WTC11 (cell line): ENCODE measurements at regions not wholly inside any gene's neighbourhood (a gene's known extent, or its start where the extent isn't known, plus 50 kb on each side); places are given as distances from the start of the nearest gene placed in this dataset.

Experiments used
- ATAC-seq: fragments of 200-7000 bp; cut with Tn5 transposase; 2 replicates; pipeline ENCODE4 v1.10.0; 2021; ENCODE audit warnings: mild to moderate bottlenecking, moderate library complexity
- CTCF ChIA-PET: fragments of 300-600 bp; sonication (Branson Sonifier 250); formaldehyde crosslinking; loops from one replicate; lab custom pipeline; 2021; ENCODE audit warnings: antibody characterized with exemption; lab: Charles Lee
- POLR2A ChIA-PET: fragments of 350-600 bp; sonication (Branson Sonifier 250); formaldehyde crosslinking; loops from one replicate; lab custom pipeline; 2021; ENCODE audit warnings: antibody characterized with exemption; lab: Charles Lee
- DNase-seq: peaks from one replicate; pipeline ENCODE4 v3.0.0; 2021; ENCODE audit warnings: low spot score
- H3K27ac Mint-ChIP-seq: 2 replicates; pipeline ENCODE4 v1.8.0; 2021; ENCODE audit warnings: mixed read lengths
- H3K27me3 Mint-ChIP-seq: 2 replicates; pipeline ENCODE4 v1.8.0; 2021; ENCODE audit warnings: low read depth, mild to moderate bottlenecking, moderate library complexity, mixed read lengths
- H3K36me3 Mint-ChIP-seq: 2 replicates; pipeline ENCODE4 v1.8.0; 2021; ENCODE audit warnings: mixed read lengths
- H3K4me1 Mint-ChIP-seq: 2 replicates; pipeline ENCODE4 v1.8.0; 2022; ENCODE audit warnings: mixed read lengths
- H3K4me3 Mint-ChIP-seq: 2 replicates; pipeline ENCODE4 v1.8.0; 2021; ENCODE audit warnings: mild to moderate bottlenecking, moderate library complexity, mixed read lengths
- H3K9me3 Mint-ChIP-seq: 2 replicates; pipeline ENCODE4 v1.8.0; 2021; ENCODE audit warnings: mixed read lengths
- ATF1 ChIP-seq: sonication (generic); formaldehyde crosslinking; IDR thresholded peaks from 2 replicates; pipeline ENCODE4 v1.8.1; 2023; ENCODE audit warnings: mild to moderate bottlenecking, moderate library complexity, missing genetic modification reagents
- CREB1 ChIP-seq: sonication (generic); formaldehyde crosslinking; IDR thresholded peaks from 2 replicates; pipeline ENCODE4 v1.8.0; 2023; ENCODE audit warnings: mild to moderate bottlenecking, missing genetic modification reagents
- FOXJ3 ChIP-seq: sonication (generic); formaldehyde crosslinking; IDR thresholded peaks from 2 replicates; pipeline ENCODE4 v1.9.0; 2021; ENCODE audit warnings: missing genetic modification reagents, mild to moderate bottlenecking, borderline replicate concordance
- FOXP1 ChIP-seq: sonication (generic); formaldehyde crosslinking; IDR thresholded peaks from 2 replicates; pipeline ENCODE4 v1.8.0; 2022; ENCODE audit warnings: missing genetic modification reagents, mild to moderate bottlenecking, moderate library complexity, borderline replicate concordance
- GABPB1 ChIP-seq: sonication (generic); formaldehyde crosslinking; IDR thresholded peaks from 2 replicates; pipeline ENCODE4 v1.8.1; 2023; ENCODE audit warnings: mild to moderate bottlenecking, missing genetic modification reagents
- GRHL2 ChIP-seq: fragments of 250-450 bp; sonication (Bioruptor Pico); IDR thresholded peaks from 2 replicates; pipeline ENCODE4 v1.8.0; 2022; ENCODE audit warnings: mild to moderate bottlenecking, moderate library complexity; ENCODE audit not compliant: insufficient replicate concordance, severe bottlenecking
- JUN ChIP-seq: sonication (generic); formaldehyde crosslinking; IDR thresholded peaks from 2 replicates; pipeline ENCODE4 v1.8.0; 2023; ENCODE audit warnings: mild to moderate bottlenecking, missing genetic modification reagents
- NFATC4 ChIP-seq: fragments of 250-450 bp; sonication (Bioruptor Pico); IDR thresholded peaks from 2 replicates; pipeline ENCODE4 v1.9.0; 2021; ENCODE audit warnings: mild to moderate bottlenecking
- SMAD3 ChIP-seq: sonication (generic); formaldehyde crosslinking; IDR thresholded peaks from 2 replicates; pipeline ENCODE4 v1.8.0; 2022; ENCODE audit warnings: missing genetic modification reagents, mild to moderate bottlenecking, borderline replicate concordance
- SMAD4 ChIP-seq: sonication (generic); formaldehyde crosslinking; IDR thresholded peaks from 2 replicates; pipeline ENCODE4 v1.8.0; 2022; ENCODE audit warnings: mild to moderate bottlenecking, missing genetic modification reagents
- STAT6 ChIP-seq: sonication (generic); formaldehyde crosslinking; conservative IDR thresholded peaks from 2 replicates; pipeline ENCODE4 v1.8.1; 2023; ENCODE audit warnings: mild to moderate bottlenecking, low read depth, missing genetic modification reagents, moderate library complexity
- TCF7 ChIP-seq: sonication (generic); formaldehyde crosslinking; IDR thresholded peaks from 2 replicates; pipeline ENCODE4 v1.8.0; 2022; ENCODE audit warnings: mild to moderate bottlenecking, low read depth, missing genetic modification reagents, moderate library complexity
- TEAD1 ChIP-seq: sonication (generic); formaldehyde crosslinking; IDR thresholded peaks from 2 replicates; pipeline ENCODE4 v1.8.0; 2022; ENCODE audit warnings: mild to moderate bottlenecking, missing genetic modification reagents
- ZNF263 ChIP-seq: sonication (generic); formaldehyde crosslinking; IDR thresholded peaks from 2 replicates; pipeline ENCODE4 v1.8.1; 2022; ENCODE audit warnings: low read depth, mild to moderate bottlenecking, moderate library complexity, missing genetic modification reagents
- ZNF317 ChIP-seq: sonication (generic); formaldehyde crosslinking; IDR thresholded peaks from 2 replicates; pipeline ENCODE4 v1.8.1; 2023; ENCODE audit warnings: low read depth, mild to moderate bottlenecking, moderate library complexity, missing genetic modification reagents, borderline replicate concordance
- ZNF396 ChIP-seq: fragments of 250-450 bp; sonication (Bioruptor Pico); IDR thresholded peaks from 2 replicates; pipeline ENCODE4 v1.8.0; 2021; ENCODE audit warnings: mild to moderate bottlenecking, moderate library complexity, borderline replicate concordance
- ZNF416 ChIP-seq: fragments of 250-450 bp; sonication (Bioruptor Pico); IDR thresholded peaks from 2 replicates; pipeline ENCODE4 v1.9.0; 2021; ENCODE audit warnings: mild to moderate bottlenecking, inconsistent platforms
- ZNF423 ChIP-seq: fragments of 250-450 bp; sonication (Bioruptor Pico); IDR thresholded peaks from 2 replicates; pipeline ENCODE4 v2.1.2; 2022; ENCODE audit warnings: mild to moderate bottlenecking, moderate library complexity
- TF ChIP-seq, protein P1 (sequence below): sonication (generic); formaldehyde crosslinking; IDR thresholded peaks from 2 replicates; pipeline ENCODE4 v1.8.0; 2023; ENCODE audit warnings: missing genetic modification reagents, mild to moderate bottlenecking, borderline replicate concordance
- TF ChIP-seq, protein P2 (sequence below): fragments of 250-450 bp; sonication (Bioruptor Pico); IDR thresholded peaks from 2 replicates; pipeline ENCODE4 v1.8.0; 2021; ENCODE audit warnings: mild to moderate bottlenecking
- TF ChIP-seq, protein P3 (sequence below): sonication (generic); formaldehyde crosslinking; IDR thresholded peaks from 2 replicates; pipeline ENCODE4 v1.8.0; 2022; ENCODE audit warnings: mild to moderate bottlenecking, missing genetic modification reagents
- TF ChIP-seq, protein P4 (sequence below): sonication (generic); formaldehyde crosslinking; IDR thresholded peaks from 2 replicates; pipeline ENCODE4 v1.8.0; 2023; ENCODE audit warnings: missing genetic modification reagents
- TF ChIP-seq, protein P5 (sequence below): sonication (generic); formaldehyde crosslinking; IDR thresholded peaks from 2 replicates; pipeline ENCODE4 v1.8.1; 2023; ENCODE audit warnings: mild to moderate bottlenecking, missing genetic modification reagents, borderline replicate concordance

DNA sequence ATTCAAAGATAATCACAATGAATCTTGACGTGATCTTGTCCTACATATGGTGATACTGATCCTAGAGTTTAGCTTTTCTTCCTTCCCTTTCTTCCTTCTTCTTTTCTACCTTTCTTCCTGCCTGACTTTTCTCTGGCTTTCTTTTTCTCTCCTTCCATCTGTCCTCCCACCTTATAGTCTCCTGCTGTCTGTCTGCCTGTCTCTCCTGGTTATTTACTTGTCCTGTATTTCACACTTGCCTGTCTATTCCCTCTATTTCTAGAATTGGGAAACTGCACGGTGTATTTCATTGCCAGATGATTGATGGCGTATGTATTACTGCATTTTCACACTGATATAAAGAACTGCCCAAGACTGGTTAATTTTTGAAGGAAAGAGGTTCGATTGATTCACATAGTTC is 718.1 kb upstream of the CDH6 start:
- Mint-ChIP-seq H3K9me3 (peaks cover 43% of the 10 kb centered on the region), H3K4me1 (no peaks in the 10 kb centered on the region), H3K36me3 (peaks cover 33% of the 10 kb centered on the region), H3K4me3 (no peak overlapping the region), H3K27me3 (peaks cover 3% of the 10 kb centered on the region; the same call in 1 of the 2 replicates), H3K27ac (no peak overlapping the region)
- ChIA-PET CTCF (no interaction called here), POLR2A (no interaction called here)
- TF ChIP-seq, protein P1, sequence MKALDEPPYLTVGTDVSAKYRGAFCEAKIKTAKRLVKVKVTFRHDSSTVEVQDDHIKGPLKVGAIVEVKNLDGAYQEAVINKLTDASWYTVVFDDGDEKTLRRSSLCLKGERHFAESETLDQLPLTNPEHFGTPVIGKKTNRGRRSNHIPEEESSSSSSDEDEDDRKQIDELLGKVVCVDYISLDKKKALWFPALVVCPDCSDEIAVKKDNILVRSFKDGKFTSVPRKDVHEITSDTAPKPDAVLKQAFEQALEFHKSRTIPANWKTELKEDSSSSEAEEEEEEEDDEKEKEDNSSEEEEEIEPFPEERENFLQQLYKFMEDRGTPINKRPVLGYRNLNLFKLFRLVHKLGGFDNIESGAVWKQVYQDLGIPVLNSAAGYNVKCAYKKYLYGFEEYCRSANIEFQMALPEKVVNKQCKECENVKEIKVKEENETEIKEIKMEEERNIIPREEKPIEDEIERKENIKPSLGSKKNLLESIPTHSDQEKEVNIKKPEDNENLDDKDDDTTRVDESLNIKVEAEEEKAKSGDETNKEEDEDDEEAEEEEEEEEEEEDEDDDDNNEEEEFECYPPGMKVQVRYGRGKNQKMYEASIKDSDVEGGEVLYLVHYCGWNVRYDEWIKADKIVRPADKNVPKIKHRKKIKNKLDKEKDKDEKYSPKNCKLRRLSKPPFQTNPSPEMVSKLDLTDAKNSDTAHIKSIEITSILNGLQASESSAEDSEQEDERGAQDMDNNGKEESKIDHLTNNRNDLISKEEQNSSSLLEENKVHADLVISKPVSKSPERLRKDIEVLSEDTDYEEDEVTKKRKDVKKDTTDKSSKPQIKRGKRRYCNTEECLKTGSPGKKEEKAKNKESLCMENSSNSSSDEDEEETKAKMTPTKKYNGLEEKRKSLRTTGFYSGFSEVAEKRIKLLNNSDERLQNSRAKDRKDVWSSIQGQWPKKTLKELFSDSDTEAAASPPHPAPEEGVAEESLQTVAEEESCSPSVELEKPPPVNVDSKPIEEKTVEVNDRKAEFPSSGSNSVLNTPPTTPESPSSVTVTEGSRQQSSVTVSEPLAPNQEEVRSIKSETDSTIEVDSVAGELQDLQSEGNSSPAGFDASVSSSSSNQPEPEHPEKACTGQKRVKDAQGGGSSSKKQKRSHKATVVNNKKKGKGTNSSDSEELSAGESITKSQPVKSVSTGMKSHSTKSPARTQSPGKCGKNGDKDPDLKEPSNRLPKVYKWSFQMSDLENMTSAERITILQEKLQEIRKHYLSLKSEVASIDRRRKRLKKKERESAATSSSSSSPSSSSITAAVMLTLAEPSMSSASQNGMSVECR (CRISPR knock-in tag) = no peak
- TF ChIP-seq ZNF396 (no peak), ZNF317 (peak; percentile 93), GRHL2 (CRISPR knock-in tag) (no peak), TCF7 (CRISPR knock-in tag) (no peak), ZNF423 (no peak), SMAD4 (CRISPR knock-in tag) (no peak)
- TF ChIP-seq, protein P2, sequence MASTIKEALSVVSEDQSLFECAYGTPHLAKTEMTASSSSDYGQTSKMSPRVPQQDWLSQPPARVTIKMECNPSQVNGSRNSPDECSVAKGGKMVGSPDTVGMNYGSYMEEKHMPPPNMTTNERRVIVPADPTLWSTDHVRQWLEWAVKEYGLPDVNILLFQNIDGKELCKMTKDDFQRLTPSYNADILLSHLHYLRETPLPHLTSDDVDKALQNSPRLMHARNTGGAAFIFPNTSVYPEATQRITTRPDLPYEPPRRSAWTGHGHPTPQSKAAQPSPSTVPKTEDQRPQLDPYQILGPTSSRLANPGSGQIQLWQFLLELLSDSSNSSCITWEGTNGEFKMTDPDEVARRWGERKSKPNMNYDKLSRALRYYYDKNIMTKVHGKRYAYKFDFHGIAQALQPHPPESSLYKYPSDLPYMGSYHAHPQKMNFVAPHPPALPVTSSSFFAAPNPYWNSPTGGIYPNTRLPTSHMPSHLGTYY (CRISPR knock-in tag) = no peak
- TF ChIP-seq, protein P3, sequence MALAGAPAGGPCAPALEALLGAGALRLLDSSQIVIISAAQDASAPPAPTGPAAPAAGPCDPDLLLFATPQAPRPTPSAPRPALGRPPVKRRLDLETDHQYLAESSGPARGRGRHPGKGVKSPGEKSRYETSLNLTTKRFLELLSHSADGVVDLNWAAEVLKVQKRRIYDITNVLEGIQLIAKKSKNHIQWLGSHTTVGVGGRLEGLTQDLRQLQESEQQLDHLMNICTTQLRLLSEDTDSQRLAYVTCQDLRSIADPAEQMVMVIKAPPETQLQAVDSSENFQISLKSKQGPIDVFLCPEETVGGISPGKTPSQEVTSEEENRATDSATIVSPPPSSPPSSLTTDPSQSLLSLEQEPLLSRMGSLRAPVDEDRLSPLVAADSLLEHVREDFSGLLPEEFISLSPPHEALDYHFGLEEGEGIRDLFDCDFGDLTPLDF = no peak
- no peak for DNase-seq
- ATAC-seq = no peak

DNA sequence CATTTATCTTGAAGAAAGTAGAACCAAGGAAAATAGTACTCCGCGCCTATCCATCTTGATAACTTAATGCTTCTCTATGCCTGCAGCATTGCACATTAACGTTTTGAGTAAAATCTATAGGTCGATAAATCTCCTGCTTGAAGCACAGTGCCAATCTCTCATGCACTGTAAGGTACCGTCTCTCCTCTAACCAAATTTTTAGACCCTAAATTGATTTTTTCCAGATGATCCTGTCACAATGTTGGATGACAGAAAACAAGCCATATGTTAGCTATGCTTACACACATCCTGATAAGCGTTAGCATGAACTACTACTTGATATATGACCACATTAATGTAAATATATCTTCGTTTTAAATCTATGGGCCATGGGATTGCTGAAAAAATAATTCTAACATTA is 723.8 kb upstream of the CDH6 start:
- Mint-ChIP-seq H3K36me3 (no peaks in the 10 kb centered on the region), H3K4me3 (no peak overlapping the region), H3K4me1 (no peaks in the 10 kb centered on the region), H3K9me3 (peaks cover 6% of the 10 kb centered on the region; the same call in 1 of the 2 replicates), H3K27ac (no peak overlapping the region), H3K27me3 (no peaks in the 10 kb centered on the region)
- POLR2A ChIA-PET = no interaction called here
- CTCF ChIA-PET = no interaction called here
- DNase-seq = no peak
- no peak for ATAC-seq
- TF ChIP-seq ZNF416 (CRISPR knock-in tag) (no peak), ZNF263 (no peak), JUN (no peak), FOXP1 (CRISPR knock-in tag) (no peak), GABPB1 (CRISPR knock-in tag) (no peak), CREB1 (CRISPR knock-in tag) (no peak), STAT6 (no peak), SMAD3 (CRISPR knock-in tag) (no peak), NFATC4 (no peak), ATF1 (CRISPR knock-in tag) (no peak), FOXJ3 (CRISPR knock-in tag) (no peak), TEAD1 (no peak)
- TF ChIP-seq, protein P4, sequence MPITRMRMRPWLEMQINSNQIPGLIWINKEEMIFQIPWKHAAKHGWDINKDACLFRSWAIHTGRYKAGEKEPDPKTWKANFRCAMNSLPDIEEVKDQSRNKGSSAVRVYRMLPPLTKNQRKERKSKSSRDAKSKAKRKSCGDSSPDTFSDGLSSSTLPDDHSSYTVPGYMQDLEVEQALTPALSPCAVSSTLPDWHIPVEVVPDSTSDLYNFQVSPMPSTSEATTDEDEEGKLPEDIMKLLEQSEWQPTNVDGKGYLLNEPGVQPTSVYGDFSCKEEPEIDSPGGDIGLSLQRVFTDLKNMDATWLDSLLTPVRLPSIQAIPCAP (CRISPR knock-in tag) = no peak
- TF ChIP-seq, protein P5, sequence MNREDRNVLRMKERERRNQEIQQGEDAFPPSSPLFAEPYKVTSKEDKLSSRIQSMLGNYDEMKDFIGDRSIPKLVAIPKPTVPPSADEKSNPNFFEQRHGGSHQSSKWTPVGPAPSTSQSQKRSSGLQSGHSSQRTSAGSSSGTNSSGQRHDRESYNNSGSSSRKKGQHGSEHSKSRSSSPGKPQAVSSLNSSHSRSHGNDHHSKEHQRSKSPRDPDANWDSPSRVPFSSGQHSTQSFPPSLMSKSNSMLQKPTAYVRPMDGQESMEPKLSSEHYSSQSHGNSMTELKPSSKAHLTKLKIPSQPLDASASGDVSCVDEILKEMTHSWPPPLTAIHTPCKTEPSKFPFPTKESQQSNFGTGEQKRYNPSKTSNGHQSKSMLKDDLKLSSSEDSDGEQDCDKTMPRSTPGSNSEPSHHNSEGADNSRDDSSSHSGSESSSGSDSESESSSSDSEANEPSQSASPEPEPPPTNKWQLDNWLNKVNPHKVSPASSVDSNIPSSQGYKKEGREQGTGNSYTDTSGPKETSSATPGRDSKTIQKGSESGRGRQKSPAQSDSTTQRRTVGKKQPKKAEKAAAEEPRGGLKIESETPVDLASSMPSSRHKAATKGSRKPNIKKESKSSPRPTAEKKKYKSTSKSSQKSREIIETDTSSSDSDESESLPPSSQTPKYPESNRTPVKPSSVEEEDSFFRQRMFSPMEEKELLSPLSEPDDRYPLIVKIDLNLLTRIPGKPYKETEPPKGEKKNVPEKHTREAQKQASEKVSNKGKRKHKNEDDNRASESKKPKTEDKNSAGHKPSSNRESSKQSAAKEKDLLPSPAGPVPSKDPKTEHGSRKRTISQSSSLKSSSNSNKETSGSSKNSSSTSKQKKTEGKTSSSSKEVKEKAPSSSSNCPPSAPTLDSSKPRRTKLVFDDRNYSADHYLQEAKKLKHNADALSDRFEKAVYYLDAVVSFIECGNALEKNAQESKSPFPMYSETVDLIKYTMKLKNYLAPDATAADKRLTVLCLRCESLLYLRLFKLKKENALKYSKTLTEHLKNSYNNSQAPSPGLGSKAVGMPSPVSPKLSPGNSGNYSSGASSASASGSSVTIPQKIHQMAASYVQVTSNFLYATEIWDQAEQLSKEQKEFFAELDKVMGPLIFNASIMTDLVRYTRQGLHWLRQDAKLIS = no peak
